Hematopoietic multipotent progenitor cell treated with erythropoietin and hydrocortisone succinate and interleukin-3 and kit ligand, for 4 days (in vitro differentiated cells): ENCODE measurements at regions not wholly inside any gene's neighbourhood (a gene's known extent, or its start where the extent isn't known, plus 50 kb on each side); places are given as distances from the start of the nearest gene placed in this dataset.
A peak's percentile ranks its signal among the peaks of the same experiment; 100 is the strongest.
"Not testable (repeated sequence)": the region's sequence is repeated elsewhere in the genome, so short reads cannot be mapped to it uniquely, and the experiment has no call there.

Experiments
- DNase-seq: peaks from one replicate; pipeline ENCODE4 v3.0.0-alpha.2; 2015

DNA sequence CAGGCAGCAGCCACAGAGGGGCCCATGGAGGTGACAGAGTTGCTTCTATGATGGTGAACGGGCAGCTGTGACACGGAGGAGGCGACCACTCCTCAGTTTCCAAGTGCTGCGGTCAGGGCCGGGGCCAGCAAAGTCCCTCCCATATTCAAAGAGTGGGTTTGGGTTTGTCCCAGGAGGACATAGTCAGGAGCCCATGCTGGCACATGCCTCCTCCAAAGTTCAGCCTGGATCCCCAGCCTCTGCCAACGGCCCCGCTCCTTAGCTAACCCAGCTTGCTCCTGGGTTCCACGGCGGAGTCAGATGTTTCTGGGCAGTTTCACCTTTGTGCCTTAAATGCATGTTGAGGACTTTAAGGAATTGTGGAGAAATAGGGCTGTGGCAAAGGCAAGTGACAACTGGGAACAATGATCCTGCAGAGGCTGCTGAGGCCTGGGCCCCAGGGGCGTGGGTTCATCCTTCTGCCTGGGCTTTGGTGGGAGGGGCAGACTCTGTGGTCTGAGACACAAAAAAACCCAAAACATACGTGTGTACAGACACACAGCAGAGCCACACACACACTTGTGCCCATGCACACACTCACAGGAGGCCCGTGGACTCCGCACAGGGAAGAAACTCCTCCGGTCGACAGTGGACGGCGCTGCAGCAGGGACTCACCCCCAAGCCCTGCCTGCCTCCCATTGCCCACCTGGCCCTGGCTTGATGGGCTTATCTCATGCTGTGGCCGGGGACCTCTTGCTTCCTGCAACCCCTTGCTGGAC is 399.4 kb downstream of the TMEM121 start:
- peak; percentile 36 for DNase-seq

DNA sequence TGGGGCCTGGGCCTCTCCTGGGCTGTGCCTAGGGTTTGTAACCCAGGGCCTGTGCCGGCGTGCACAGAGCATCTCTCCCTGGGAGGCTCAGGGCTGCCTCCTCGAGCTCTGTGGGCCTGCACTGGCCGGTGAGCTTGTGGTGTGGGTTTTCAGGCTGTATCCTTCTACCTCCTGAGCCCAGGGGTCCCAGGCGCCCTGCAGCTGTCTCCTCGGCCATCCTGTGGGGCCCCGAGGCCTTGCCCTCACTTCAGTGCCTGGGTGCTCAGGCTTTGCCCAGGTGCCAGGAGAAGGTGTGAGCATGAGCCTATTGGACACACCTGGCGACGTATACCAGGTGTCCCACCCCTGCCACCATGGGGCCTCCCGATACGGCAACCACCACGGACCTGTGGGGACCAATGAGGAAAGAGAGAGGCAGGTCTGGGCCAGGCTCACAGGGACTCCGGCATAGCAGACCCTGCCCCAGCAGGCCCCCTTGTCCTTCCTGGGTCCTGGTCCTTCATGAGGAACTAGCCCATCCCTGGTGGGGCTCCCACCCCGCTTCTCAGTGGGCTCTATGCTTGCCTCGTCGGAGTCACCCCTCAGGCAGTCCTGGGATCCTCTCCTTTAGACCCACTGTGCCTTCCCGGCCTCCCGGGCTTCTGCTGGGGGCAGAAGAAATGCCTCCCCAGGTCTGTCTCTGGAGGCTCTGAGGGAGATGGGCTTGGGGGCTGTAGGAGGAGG is 400.2 kb downstream of the TMEM121 start:
- peak; percentile 30 for DNase-seq

DNA sequence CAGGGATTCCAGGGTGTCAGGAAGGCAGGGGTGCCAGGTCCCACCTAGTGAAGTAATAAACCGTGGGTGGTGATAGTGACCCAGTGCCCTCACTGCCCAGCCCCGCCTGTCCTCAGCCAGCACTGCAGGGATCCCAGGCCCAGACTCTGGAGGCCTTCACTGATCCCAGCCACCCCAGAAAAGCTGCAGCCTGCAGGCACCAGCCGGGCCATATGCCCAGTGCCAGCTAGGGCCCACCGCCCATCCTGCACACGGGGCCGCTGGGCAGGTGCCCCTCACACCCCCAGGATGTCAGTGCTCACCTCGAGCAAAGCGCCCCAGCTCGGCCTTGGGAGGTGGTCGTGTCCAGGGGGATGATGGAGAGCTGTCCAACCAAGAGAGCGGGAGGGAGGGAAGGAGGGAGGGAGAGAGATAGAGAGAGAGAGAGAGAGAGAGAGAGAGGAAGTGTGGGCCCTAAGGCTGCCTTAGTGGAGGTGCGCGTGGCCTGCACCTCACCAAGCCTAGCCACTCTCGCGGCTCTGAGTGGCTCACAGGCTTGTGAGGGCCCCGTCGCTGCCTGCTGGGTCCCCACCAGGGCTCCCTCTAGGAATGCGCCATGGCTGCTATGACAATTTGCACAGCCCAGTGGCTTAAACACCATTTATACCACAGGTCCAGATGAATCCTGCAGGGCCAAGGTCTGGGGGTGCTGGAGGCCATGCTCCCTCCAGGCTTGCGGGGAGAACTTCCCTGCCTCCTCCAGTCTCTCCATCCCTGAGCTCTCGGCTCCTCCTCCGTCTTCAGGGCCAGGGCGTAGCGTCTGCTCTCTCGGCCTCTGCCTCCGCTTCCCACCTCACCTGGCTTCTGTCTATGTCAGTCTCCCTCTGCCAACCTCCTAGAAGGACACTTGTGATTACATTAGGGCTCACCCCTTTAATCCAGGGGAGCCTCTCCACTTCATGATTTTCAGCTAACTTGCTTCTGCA is 401.0 kb downstream of the TMEM121 start:
- DNase-seq = peak; percentile 54

DNA sequence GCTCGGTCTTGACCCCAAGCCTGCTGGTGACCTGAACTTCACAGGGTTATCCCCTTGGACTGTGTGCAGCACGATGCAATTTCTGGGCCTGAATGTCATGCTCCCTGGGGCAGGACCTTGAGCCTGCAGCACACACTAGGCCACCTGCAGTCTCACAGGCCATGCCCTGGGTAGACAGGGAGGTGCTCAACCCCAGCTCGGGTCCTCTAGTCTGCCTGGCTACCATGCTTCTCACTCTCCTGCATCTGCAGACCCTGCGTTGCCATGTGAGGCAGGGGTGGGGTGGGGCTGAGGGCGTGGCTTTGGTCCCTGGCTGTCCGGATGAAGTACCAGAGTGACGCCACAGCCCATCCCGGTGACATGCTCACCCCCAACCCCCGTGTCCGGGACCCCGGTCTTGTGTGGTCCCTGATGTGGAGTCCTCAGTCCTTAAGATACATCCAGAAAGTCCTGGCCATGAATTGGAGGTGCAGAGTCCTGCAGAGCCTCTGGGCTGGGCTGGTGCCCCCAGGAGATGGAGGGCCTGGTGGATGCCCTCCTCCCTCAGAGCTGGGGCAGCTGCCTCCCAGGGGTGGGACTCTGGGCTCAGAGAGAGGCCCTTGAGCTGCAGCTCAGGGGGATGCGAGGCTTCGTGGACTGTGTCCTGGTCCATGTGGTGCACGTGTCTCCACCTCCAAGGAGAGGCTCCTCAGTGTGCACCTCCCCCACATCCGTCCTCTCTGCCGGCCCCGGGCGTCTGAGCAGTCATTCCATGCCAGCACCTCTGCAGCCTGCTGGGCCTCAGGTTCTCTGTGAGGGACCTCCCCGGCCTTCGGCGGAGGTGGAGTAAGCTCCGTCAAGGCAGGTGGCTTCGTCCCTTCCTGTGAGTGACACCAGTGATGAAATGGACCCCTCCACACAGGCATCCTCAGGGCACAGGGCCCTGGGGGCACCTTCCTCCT is 402.1 kb downstream of the TMEM121 start:
- peak; percentile 72 for DNase-seq

DNA sequence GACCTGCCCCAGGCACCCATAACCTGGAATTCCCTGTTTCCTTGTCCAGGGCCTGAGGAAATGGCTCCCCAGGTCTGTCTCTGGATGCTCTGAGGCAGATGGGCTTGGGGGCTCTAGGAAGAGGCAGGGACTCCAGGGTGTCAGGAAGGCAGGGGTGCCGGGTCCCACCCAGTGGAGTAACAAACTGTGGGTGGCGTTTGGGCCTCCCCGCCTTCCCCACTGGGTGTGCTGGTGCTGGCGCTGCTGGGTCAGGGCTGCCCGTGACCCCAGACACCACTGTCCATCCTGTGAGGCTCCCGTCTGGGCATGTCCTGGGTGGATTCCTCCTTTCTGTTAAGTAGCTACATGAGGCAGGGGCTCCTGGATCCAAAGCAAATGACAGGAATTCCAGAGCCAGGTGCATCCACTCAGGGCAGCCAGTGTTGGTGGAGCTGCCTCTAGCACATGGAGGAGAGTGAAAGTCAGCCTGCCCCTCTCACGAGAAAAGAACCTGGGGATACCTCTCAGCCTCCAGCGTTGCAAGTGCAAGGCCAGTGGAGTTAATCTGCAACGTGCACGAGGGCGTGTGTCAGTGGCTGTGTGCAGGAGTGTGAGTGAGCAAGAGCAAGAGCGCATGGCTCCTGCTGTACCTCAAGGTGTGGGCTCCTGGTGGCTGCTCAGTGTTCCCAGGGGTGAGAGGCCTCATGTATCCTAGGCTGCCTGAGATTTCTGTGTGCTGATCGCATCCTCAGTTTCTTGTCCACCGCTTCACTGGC is 403.1 kb downstream of the TMEM121 start:
- peak; percentile 54 for DNase-seq

DNA sequence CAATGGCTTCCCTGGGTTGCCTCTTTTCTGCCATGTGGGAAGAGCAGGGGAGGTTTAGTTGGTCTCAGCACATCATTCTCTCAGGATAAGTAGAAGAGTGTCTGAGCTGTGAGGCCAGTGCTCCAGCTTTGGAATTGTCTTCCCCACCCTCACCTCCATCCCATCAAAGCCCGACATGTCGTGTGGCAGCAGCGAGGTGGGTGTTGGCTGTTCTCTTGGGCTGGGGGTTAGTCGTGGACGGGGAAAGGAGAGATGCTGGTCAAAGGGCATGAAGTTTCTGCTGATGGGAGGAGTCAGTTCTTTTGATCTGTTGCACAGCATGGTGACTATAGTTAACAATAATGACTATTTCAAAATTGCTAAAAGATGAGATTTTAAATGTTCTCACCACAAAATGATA is 404.2 kb downstream of the TMEM121 start:
- peak; percentile 40 for DNase-seq

DNA sequence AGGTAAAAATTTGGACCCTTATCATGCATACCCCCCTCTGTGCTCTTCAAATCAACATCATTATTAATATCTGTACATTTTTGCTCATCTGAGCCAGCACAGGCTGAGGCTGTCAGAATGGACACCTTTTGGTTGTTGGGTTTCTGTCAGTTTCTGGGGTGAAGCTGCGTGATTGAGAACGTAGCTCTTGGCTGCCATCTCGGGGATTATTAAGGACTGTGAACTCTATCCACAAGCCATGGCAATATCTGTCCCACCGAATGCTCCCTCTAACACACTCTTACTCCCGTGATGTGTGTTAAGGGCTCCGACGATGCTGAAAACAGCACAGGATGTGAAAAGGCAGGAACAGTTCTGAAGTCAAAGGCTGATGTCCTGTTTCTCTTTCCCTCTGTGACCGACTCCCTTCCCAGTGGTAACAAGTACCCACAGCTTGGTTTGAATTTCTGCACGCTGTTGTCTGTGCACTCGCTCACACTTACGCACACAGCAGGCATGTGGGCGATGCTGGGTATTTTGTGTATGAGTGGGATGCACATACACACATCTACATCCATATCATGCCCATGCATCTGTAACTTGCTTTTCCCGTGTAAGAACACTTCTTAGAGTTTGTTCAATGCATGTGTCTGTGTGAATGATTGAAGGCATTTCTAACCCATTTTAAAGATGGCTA is 405.6 kb downstream of the TMEM121 start:
- peak; percentile 76 for DNase-seq

DNA sequence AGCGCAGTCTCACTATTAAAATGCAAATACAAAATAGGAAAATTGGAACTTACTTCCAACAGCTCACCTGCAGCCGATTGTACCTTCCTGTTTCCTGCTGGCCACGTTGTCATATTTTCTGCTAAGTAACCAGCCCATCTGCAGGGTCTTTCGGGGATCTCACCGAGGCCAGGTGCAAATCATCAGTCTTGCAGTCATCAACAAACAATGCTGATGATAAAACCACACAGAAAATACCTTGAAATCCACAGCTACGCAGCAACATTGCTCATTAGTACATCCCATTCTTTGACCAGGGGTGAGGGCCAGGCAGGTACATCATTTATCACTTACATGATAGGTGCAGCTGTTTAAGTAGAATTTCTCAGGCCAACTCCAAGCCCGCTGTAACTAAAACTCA is 406.9 kb downstream of the TMEM121 start:
- no peak for DNase-seq

DNA sequence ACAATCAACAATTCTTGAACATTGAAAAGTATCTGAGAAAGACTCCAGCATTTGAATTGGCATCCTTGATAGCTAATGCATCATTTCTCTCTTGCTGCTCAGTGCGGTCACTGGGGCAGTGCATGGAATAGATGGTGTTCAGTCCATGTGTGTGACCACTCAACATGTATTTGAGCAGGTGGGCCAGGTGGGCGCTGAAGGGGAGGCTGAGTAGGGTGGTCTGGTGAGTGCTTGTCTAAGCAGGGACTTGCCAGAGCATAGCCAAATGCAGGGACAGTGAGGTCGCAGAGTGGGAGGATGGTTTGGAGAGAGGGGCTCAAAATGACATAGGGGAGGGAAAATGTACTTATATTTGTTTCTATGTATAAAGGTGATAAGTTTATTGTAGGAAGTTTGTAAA is 409.0 kb downstream of the TMEM121 start:
- no peak for DNase-seq

DNA sequence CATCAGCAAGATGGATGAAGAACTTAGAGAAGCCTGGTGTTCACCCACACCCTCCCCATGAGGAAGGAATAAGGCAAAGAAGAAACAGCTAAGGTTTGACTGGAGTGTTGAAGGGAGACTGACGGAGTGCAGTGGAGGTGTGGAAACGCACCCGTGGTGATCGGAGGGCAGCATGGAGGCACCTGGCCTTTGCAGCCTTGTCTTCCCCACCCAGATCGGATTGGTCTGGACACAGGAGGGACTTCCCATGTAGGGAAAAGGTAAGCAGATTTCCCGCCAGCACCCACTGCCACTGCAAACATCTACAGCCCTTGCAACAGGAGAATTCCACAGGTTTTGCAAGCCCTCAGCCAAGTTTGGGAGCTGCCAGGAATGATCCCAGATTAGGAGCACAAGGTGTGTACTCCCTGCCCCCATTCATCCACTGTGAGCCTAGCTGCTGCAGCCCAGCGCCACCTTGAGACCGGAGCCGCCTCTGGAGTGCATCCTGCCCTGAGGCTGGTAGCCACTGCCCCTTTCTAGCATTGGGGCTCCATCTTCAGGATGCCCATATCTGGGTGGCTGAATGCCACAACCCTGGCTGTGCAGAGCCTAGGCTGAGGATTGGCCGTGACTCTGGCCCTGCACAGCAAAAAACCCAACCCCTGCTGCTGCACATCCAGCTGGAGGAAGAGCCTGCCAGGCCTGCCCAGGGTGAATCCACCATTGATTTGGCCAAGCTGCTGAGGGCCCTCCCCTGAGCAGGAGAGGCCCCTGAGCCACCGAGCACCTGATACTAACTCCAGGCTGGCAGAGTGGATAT is 411.1 kb downstream of the TMEM121 start:
- DNase-seq = no peak

DNA sequence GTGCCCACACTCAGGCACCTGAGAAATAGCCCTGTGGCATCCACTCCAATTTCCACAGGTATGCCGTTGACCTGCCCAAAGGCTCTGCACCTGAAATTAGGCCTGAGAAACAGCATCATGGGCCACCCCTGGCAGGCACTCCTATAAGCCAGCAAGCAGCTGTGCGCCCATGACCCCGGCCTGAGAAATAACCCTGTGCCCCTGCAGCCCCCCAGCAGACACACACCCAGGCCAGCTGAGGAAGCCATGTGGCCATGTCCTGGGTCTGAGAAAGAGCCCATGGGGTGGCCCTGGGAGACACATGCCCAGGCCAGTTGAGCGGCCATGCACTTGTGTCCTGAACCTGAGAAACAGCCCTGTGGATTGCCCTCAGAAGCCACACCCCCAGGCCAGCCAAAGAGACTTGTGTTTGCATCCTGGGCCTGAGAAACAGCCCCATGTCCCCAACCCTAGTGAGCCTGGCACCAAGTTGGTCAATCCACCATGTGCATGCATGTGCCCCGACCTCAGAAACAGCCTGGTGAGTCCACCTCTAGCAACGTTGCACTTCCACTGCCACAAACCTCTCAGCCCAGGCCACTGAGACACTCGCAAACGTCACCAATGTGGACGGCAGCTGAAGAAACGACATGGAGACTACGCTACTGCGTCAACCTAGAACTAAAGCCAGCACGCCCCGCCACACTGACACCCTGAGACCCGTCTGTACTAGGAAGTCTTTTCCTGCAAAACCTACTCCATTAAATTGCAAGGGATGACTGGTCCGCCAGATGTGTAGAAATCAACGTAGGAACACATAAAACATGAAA is 411.9 kb downstream of the TMEM121 start:
- no peak for DNase-seq

DNA sequence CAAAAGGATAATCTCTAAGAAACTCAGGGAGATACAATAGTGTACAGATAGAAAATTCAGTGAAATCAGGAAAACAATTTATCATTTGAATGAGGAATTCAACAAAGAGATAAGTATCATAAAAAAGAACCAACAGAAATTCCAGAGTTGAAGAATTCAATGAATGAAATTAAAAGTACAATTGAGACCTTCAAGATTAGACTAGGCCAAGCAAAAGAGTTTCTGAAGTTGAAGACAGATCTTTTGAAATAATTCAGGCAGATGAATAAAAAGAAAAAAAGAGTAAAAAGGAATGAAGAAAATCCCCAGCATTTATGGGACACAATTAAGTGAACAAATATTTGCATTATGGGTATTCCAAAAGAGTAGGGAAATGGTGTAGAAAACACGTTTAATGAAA is 412.6 kb downstream of the TMEM121 start:
- no peak for DNase-seq

DNA sequence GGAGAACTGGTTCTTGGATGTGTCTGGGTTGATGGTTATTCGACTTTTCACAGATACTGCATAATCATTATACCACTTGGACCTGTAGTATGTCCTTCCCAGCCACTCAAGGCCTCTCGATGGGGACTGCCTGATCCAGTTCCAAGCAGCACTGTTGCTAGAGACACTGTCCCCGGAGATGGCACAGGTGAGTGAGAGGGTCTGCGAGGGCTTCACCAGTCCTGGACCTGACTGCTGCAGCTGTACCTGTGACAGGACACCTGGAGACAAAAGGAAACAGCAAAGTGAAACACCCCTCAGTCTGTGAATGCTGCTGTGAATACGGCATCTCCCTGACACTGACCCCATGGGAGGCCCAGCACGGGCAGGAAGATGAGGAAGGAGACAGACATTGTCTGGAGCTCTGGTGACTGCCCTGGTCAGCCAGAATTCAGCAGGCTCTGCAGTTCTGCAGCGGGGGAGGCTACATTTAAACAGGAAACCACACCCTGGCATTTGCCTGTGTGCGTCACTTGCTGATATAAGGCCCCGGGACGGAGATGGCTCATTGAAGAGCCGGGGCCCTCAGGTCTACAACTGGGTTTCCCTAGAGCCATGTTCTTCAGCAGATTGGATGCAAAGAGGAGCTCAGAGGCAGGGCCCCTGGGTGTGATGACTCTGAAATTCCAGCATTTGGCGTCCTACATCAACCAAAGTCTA is 413.6 kb downstream of the TMEM121 start:
- peak; percentile 90 for DNase-seq

DNA sequence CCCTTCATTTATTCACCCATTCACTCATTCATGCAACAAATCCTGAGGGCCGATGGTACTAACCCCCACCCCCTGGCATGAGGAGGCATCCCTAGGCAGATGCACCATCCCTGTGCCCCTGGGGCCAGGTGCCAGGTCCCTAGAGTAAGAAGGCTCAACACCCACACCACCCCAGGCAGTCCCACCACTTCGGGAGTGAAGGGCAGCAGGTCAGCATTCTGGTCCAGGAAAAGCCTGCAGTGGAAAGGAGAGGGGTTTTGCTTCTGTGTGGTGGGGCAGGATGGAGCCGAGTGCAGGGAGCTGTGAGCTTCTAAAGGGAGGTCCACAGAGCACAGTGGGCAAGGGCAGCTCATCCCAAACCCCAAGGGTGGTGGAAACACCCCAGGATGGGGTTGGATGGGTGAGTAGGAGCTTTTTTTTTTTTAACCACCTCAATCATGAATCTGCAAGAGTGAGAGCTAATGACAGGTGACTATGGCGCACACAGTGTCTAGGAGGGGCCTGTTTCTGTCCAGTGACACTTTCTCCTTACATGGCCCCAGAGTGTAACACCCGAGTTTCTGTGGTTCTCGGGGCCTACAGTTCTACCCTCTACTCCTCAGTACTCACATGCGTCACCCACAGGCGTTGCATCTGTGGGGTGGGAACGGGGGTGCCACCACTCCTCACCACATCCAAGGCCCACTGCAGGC is 414.3 kb downstream of the TMEM121 start:
- DNase-seq = no peak

DNA sequence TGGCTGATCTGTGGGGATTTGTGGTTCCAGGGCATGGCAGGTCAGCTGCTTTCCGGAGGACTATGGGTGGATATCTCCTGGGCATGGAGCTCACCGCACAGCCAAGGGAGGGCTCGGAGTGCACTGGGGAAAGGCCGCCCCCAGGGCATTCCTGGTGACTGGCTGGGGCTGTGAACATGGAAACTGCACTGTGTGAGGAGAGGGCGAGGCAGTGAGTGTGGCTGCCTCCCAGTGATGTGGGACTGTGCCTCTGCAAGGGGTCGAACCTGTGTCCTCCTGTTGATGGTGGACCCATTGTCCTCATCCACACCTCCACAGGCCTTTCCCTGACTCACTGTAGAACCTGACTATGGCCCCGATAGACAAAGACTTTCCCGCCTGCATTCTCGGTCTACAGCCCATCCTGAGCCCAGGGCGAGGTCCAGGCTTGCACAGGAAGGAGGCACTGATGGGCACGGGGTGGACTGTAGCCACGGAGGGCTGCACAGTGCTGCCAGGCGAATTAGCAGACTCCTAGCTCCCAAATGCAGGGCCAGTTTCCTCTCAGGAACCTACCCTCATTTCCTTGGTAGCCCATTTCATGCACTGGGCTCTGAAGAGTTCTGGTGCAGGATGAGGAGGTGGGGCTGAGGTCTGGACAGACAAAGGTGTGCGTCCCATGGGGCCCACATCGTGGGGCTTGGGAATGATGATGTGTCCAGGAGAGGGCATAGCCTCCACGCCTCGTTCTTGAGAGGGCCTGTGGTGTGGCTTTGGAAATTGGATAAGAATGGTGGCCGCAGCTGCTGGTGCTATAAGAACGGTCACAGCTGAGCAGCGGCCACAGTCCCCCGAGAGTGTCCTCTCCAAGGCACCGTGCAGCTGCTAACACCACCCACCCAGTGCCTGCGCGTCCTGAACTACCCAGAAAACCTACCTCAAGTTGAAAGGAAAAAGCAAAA is 415.1 kb downstream of the TMEM121 start:
- DNase-seq = no peak

DNA sequence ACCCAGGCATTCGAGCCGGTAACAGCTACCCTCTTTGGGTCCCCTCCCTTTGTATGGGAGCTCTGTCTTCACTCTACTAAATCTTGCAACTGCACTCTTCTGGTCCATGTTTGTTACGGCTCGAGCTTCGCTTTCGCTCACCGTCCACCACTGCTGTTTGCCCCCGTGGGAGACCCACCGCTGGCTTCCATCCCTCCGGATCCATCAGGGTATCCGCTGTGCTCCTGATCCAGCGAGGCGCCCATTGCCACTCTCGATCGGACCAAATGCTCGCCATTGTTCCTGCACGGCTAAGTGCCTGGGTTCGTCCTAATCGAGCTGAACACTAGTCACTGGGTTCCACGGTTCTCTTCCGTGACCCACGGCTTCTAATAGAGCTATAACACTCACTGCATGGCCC is 416.3 kb downstream of the TMEM121 start:
- not testable (repeated sequence) for DNase-seq
